Astrocyte (in vitro differentiated cells and primary cell): ENCODE measurements at regions not wholly inside any gene's neighbourhood (a gene's known extent, or its start where the extent isn't known, plus 50 kb on each side); places are given as distances from the start of the nearest gene placed in this dataset.

Experiments used
- CTCF ChIP-seq: IDR thresholded peaks from 2 replicates; pipeline ENCODE4 v1.5.1; 2011; ENCODE audit warnings: low read depth, mild to moderate bottlenecking, inconsistent platforms, low read length, moderate library complexity; ENCODE audit not compliant: insufficient read depth
- EZH2 ChIP-seq: IDR thresholded peaks from 2 replicates; pipeline ENCODE4 v1.6.1; 2012; ENCODE audit warnings: mild to moderate bottlenecking, low read length, inconsistent platforms; ENCODE audit not compliant: insufficient read depth

- TF ChIP-seq CTCF (no peak), EZH2 (no peak)
These were observed 425.4 kb upstream of the CHAC2 start for GRCh38 chr2:53342248-53342647.
